COR-L47 (cell line): ENCODE measurements at regions not wholly inside any gene's neighbourhood (a gene's known extent, or its start where the extent isn't known, plus 50 kb on each side); places are given as distances from the start of the nearest gene placed in this dataset.
"Not testable (repeated sequence)": the region's sequence is repeated elsewhere in the genome, so short reads cannot be mapped to it uniquely, and the experiment has no call there.

Experiments
- DNase-seq: peaks from one replicate; lab custom pipeline; 2025; lab: John Stamatoyannopoulos, UW

DNA sequence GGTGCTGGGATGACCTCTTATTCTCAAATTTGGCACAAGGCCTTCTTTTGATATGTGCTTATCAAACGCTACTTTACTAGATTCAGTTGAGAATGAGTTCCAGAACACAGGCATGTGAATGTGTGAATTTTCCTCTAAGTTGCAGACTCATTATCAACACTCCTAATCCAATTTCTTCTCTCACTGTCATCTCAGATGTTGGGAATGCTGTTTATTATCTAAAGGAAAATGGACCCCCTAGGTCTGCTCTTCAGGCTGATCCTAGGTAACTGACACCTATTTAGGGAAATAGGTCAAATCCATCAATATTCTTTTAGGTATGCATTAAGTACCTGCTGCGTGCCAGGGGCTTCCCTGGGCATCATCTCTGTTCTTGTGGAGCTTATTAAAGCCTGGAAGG is 215.0 kb upstream of the NOX3 start:
- DNase-seq = no peak

DNA sequence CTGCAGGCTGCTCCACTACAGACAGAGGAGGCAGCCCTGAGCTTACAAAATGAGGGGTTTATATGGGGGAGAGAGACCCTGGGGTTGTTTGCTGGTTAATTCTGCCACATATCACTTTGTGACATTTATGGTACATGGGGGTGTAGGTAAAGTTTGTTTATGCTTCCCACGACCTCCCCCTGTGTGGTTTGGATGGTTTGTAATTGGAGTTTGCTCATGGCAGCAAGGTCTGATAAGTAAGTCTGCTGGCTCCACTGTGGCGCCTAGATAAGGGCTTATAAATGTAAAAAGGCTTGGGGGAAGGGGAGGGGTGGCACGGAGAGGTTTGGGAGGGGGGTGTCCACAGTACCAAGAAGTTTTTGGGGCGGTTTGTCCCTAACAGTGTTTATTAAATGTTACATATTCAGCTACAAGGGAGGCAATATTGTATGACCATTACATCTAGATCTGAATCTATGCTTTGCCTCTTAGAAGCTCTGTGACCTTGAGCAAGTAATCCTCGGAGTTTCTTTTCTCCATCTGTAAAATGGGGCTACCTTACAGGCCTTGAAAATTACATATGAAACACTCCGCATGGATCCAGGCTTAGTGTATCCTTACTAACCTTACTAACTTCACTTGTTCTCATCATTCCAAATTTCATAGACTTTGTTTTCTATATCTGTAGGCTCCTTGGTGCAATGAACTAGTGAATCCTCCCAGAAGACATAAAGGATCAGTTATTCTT is 204.8 kb upstream of the NOX3 start:
- DNase-seq = no peak

DNA sequence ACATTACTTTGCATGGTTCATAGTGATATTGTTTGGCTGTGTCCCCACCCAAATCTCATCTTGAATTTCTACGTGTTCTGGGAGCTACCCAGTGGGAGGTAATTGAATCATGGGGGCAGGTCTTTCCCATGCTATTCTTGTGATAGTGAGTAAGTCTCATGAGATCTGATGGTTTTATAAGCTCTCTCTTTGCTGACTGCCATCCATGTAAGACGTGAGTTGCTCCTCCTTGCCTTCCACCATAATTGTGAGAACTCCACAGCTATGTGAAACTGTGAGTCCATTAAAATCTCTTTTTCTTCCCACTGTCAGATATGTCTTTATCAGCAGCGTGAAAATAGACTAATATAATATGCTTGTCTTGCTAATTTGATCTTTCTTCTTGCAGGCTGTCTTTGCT is 200.4 kb upstream of the NOX3 start:
- DNase-seq = no peak

DNA sequence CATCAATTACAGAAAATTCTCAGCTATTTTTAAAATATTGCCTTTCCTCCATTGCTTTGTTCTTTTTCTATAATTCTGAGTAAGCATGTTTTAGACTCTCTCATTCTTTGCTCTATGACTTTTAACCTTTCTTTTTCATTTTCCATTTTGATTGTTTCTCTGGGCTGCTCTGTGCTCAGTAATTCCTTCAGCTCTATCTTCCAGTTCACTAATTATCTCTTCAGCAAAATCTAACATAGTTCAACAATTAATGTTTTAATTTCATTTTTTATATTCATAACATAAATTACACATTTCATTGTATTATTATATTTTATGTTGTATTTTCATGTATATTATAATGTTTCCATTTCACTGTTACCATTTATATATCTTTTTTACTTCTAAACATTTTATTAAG is 198.8 kb upstream of the NOX3 start:
- no peak for DNase-seq

DNA sequence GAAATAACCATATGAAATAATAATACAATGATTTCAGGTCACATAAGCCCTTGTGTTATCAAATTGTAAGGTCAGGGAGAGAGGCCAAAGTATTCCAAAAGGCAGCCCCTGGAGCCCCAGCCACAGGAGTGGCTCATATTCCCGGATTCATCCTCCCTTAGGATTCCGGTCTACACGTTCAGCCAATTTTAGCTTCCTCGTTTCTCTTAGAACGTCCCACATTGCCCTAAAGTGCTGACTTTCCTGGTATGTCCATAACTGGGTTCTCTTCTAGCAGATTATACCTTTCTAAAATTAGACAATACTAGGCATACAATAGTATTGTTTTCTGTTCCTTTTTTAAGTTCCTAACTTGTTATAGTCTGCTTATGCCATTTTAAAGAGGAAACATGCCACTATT is 192.7 kb upstream of the NOX3 start:
- no peak for DNase-seq

DNA sequence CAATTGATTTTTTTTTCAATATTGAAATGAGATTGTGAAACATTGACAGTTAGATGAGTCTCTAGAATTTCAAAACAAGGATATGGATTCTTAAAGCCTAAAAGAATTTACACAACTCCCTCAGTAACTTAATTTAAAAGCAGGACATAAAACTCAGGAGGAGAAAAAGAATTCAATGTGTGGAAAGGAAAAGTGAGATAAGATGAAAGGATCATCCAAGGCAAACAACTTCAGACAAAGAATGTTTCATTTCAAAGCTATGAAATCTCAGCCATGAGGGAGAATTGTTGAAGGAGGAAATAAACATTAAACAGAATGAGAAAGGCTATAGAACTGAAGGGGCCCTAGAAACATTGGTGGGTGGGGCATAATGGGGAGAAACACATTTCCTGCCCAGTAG is 191.7 kb upstream of the NOX3 start:
- no peak for DNase-seq

DNA sequence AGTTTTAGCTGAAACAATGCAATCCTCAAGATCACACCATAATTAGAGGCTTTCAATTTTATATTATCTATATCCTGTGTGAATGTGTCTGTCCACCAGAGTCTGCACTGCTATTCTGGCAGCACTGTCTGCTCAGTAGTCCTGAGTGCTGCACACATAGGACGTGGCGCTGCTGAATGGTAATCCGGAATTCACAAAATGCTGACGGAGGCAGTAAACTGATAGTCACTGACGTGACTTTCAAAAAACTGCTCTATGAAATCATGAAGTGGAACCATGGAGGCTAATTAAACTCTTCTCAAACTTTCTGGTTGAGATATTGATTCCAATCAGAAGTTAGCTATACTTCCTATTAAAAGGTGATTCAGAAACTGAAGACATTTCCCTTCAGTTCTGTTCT is 190.8 kb upstream of the NOX3 start:
- DNase-seq = no peak

DNA sequence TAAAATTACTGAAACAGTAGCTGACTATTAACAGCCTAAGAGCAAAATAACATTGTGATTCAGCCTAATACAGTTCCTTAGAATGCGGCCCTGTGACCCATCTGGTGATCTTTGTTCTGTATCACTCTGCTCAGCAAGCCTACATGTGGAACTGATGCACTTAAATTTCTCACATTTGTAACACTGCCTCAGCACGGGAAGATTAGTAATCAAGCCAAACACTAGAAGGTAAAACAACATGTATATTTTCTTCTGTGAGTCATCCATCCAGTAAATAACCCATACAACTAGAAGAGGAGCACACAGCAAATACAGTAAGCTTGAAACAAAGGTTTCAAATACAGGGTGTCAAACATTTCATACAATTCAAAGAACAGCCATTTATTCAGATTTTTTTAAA is 189.7 kb upstream of the NOX3 start:
- no peak for DNase-seq

DNA sequence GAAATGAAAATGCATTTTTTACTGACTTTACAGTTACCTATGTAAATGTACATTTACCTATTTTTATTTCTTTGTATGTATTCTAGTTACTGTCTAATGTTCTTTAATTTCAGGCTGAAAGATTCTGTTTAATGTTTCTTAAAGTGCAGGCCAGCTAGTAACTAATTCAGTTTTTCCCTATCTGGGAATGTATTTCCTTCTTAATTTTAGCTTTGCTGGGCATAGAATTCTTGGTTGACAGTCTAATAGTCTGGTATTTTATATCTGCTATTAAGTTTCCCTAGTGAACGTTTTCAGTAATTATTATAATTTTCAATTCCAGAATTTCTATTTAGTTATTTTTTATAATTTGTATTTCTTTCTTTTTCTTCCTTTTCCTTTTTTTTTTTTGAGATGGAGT is 186.0 kb upstream of the NOX3 start:
- no peak for DNase-seq

DNA sequence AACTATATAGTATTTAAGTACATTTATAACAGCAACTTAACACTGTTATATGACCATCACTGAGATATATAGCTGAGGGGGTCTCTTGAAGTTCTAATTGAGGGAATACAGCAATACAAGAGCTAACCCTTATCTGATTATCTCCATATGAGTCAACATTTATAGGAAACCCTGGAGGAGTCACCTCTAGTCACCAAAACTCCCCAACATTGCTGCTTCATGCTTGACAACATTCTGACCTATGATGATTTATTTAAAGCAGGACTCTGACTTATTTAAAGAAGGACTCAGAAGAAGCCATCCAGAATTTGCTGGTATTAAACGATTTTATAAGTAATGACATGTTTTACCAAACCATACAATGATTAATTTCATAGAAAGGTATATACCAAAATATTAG is 182.6 kb upstream of the NOX3 start:
- no peak for DNase-seq

DNA sequence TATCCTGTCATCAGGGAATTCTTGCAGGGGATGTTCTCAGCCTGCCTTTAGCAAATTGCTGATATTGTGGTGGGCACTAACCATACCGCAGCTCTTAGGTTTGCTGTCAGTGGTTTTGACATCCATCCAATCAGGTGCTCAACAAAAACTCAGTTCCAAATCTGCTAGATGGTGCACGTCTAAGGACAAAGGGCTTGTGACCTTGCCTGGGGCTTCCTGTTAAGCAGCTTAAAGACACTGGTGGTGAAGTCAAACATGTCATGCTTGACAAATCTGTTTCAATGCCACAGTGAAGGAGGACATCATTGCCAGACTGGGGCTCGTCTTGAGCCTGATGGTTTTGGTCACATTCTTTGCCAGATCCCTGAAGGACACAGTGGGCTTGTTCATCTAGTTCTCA is 179.8 kb upstream of the NOX3 start:
- DNase-seq = no peak

DNA sequence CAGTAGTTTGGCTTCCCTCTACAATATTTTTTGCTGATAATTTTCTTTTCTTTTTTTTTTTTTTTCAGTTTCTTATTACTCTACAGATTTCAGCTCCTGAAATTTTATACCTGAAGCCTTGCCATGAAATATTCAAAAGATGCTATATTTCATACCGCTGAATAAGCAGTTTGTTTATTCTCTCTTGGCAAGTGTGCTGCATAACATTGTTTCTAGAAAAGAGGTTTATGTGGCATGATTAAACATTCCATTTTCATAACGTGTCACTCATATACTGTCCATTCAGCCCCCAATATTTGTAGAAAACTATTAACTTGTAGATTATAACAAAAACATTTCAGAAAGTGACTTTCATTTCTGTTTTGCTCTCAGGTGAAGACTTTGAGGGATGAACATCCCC is 174.4 kb upstream of the NOX3 start:
- no peak for DNase-seq

DNA sequence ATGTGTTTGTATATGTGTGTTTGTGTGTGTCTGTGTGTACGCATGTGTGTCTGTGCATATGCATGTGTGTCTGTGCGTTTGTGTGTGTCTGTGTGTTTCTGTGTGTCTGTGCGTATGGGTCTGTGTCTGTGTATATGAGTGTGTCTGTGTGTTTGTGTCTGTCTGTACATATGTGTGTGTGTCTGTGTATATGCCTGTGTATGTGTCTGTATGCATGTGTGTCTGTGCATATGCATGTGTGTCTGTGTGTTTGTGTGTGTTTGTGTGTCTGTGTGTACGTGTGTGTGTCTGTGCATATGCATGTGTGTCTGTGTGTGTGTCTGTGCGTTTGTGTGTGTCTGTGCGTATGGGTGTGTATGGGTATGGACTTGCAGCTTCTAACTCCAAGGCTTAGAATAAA is 174.0 kb upstream of the NOX3 start:
- no peak for DNase-seq

DNA sequence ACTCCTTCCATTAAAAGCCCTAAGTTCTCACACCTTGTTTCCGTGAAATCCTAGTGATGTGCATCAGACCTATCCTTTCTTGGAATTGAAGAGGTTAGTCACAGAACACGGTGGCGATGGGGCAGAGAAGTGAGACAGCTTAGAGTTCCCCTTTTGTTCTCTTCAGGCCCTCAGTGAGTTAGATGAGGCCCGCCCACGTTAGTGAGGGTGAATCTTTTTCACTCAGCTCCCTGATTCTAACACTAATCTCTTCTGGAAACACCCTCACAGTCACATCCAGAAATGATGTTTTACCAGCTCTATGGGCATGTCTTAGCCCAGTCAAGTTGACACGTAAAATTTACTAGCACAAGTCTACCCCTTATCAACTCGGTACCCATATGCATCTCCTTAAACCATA is 172.7 kb upstream of the NOX3 start:
- DNase-seq = no peak

DNA sequence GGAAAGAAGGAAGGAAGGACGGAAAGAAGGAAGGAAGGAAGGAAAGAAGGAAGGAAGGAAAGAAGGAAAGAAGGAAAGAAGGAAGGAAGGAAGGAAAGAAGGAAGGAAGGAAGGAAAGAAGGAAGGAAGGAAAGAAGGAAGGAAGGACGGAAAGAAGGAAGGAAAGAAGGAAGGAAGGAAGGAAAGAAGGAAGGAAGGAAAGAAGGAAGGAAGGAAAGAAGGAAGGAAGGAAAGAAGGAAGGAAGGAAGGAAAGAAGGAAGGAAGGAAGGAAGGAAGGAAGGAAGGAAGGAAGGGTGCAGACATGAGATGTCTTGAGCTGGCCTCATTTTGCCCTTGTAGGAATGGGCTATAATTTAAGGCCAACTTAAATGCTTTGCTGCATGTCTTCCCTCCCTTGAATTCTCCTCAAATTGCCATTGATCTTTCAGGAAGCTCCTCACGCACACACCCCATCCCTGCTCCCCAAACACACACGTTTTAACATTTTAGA is 172.1 kb upstream of the NOX3 start:
- DNase-seq = not testable (repeated sequence)

DNA sequence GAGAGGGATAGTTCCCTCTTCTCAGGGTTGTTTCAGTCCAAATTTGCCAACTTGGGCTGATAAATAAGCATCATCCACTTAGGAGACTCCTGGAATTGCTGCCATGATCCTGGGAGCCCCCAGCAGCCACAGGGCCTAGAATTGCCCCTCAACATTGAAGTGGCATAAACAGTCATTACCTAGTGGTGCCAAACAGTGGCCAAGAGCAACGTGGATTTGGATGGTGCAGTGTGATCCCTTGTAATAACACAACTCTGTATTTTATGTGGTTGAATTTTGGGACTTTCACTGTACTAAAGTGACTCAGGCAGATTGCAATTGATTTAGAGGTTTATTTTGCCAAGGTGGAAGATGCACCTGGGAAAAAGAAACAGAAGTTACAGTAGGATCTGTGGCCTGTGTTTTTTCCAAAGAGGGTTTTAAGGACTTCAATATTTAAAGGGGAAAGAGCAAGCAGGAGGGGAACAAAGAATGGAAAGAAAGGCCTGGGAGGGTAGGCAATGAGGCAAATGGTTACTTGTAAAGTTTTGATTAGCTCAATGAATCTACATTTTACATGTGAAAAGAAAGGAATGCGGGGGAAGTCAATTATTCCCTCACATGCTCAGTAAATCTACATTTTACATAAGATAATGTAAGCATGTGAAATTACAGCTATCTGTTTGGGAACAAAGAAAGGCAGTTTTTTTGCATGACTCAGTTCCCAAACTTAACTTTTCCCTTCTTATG is 168.0 kb upstream of the NOX3 start:
- no peak for DNase-seq

DNA sequence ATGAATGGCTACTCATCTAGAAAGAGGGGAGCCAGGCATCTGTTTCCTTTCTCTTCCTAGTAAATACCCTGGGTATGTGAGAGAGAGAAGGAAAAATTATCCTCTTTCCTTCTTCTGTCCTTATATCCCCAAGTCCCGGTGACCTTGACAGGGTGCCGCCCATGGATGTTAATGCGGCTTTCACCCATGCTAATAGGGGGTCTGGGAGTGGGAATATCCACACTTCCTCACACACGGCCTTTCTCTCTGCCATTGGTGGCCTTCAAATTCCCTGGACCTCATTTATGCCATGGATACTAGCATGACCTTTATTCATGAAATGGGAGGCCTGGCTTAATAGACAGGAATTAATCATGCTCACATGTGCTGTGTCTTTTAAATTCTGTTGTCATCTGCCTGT is 159.0 kb upstream of the NOX3 start:
- no peak for DNase-seq

DNA sequence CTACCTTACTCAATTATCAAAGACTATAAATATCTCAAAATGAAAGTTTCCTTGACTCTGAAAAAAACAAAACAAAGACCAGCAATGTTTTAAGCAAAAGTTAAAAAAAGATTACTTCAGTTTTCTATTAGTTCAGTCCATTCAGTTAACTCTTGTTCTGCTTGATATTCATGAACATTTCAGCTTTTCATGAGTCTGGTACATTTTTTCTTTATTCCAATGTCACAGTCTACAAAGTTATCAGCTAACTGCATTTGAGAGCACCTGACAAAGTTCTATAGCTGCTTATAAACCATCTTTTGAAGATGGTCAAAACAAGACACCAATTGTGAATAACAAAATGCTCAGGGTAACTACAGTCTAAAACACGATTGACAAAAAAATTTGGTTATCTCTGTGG is 156.1 kb upstream of the NOX3 start:
- no peak for DNase-seq

DNA sequence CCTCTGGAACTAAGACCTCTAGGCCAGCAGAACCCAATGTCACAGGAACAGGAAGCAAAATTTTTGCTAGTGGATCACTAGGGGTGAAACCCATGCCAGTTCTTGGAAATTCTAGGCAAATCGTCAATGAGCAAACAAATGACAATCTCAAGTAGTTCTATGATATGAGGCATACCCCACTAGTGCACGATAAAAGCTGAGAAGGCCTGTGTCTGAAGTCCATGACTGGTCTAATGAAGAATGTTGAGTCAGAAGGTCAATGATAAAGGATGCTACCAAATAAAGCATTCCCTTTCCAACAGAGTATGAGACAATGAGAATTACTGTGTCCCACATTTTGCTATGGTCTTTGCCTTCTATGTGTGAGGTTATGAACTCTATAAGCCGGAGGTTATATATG is 149.4 kb upstream of the NOX3 start:
- DNase-seq = no peak

DNA sequence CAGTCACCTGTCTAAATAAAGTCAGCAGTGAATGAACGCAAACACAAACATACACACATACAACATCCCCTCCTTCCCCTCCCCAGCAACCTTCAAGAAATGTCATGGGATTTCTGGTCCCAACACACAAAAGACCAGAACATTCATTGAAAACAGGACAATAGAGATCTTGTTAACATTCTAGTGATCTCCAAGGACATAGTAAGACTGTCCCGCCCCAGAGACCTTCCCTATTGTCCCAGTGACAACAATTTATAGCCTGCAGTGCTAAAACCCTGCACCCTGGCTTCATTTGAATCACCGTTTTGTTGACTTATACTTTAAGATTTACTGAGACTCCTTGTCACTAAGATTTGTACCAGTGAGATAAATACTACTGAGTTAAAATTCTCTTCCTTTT is 143.9 kb upstream of the NOX3 start:
- DNase-seq = no peak

DNA sequence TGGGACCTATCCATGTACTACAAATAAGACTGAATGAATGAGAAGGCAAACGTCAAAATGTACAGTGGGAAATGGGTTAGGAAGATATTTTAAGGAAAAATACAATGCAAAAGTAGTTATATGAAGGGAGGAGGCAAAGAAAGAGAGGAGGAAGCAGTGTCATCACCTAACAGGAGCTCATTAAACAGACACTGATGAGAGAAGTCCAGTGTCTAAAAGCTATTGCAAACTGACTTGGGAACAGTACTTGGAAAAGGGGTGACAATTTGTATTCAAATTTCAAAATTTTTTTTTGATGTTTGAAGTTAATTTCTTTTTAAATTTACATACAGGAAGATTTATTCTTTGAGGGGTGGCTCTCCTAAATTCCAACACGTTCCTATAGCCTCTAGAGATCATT is 143.5 kb upstream of the NOX3 start:
- no peak for DNase-seq

DNA sequence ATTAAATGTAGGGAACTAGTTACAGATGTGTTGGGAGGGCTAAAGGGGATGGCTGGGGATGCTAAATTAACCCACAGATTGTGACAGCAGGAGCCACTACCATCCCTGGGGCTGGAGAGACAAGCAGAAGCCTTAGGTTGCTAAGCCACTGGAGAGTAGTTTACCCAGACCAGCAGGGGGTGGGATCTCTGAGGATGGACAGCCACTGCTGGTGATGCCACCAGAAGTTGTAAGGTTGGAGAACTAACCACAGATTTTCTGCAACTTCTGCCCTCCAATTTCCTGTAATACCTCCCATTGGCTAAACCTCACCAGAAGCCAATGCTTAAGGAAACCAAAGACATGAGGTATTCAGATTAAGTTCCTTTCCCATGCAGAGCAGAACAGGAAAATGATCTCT is 139.6 kb upstream of the NOX3 start:
- DNase-seq = no peak

DNA sequence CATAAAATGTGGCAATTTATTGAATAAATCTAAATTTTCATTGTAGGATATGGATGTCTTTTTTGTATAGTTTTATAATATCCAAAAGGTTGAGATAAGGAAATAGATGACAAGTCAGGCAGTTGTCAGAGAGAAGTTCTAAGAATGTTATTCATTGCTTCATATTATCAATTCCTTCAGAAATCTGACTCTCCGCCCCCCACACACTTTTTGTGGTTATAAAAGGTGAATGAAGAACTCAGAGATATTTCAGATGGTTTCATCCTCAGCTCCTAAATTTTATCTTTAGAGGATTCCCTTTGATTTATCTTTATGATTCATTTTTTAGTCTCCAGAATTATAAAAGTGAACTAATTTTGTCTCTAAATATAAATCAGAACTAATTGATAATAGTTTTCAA is 136.1 kb upstream of the NOX3 start:
- DNase-seq = no peak

DNA sequence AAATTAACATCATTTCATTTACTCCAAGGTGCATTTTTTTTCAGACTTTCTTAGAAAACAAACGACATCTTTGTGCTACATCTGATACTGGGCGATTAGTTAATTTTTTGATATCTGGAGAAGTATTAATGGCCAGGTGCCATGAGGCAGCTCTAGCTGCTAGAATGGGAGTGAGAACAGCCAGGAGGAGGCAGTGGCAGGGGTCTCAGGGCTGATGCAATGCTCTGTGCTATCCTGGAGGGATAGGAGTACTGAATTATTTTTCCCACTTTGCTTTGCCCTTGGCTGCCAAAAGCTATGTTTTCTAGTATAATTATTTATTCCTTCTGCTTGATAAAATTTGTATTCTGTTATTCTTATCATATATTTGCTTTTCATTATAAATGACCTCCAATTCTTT is 133.6 kb upstream of the NOX3 start:
- DNase-seq = no peak
